ENCODE measurements at regions not wholly inside any gene's neighbourhood (a gene's known extent, or its start where the extent isn't known, plus 50 kb on each side); places are given as distances from the start of the nearest gene placed in this dataset.

DNA sequence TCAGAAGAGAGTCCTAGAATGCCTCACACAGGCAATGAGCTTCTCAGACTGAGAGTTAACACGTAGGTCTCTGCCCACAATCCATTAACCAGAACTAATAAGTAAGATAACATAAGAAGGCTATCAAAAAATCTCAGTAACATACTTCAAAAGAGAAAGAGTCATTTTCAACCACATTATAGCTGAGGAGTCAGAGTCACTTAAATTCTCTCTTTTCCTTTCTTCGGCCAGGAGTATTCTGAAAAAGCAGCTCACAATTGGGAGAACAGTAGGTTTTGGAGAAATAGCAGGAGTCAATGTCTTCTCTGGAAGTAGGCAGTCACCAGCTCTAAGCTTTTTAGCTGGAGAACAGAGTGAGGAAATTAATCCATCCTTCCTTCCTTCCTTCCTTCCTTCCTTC lies 1364.4 kb upstream of the NXPH2 start:
- TF ChIP-seq, protein P1, sequence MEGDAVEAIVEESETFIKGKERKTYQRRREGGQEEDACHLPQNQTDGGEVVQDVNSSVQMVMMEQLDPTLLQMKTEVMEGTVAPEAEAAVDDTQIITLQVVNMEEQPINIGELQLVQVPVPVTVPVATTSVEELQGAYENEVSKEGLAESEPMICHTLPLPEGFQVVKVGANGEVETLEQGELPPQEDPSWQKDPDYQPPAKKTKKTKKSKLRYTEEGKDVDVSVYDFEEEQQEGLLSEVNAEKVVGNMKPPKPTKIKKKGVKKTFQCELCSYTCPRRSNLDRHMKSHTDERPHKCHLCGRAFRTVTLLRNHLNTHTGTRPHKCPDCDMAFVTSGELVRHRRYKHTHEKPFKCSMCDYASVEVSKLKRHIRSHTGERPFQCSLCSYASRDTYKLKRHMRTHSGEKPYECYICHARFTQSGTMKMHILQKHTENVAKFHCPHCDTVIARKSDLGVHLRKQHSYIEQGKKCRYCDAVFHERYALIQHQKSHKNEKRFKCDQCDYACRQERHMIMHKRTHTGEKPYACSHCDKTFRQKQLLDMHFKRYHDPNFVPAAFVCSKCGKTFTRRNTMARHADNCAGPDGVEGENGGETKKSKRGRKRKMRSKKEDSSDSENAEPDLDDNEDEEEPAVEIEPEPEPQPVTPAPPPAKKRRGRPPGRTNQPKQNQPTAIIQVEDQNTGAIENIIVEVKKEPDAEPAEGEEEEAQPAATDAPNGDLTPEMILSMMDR (conservative IDR thresholded peaks at IDR 0.05; ENCODE audit: low read depth, low read length): no peak
- TF ChIP-seq EZH2 (IDR thresholded peaks at IDR 0.05; ENCODE audit: low read length, unreplicated experiment): no peak
